HG02970 (cell line): ENCODE measurements at regions not wholly inside any gene's neighbourhood (a gene's known extent, or its start where the extent isn't known, plus 50 kb on each side); places are given as distances from the start of the nearest gene placed in this dataset.

Experiments used
- ATAC-seq: cut with Tn5 transposase; IDR thresholded peaks from one replicate; pipeline ENCODE4 v1.9.1; 2021; ENCODE audit warnings: mild to moderate bottlenecking, moderate library complexity, moderate number of reproducible peaks; ENCODE audit not compliant: unreplicated experiment, low FRiP score

DNA sequence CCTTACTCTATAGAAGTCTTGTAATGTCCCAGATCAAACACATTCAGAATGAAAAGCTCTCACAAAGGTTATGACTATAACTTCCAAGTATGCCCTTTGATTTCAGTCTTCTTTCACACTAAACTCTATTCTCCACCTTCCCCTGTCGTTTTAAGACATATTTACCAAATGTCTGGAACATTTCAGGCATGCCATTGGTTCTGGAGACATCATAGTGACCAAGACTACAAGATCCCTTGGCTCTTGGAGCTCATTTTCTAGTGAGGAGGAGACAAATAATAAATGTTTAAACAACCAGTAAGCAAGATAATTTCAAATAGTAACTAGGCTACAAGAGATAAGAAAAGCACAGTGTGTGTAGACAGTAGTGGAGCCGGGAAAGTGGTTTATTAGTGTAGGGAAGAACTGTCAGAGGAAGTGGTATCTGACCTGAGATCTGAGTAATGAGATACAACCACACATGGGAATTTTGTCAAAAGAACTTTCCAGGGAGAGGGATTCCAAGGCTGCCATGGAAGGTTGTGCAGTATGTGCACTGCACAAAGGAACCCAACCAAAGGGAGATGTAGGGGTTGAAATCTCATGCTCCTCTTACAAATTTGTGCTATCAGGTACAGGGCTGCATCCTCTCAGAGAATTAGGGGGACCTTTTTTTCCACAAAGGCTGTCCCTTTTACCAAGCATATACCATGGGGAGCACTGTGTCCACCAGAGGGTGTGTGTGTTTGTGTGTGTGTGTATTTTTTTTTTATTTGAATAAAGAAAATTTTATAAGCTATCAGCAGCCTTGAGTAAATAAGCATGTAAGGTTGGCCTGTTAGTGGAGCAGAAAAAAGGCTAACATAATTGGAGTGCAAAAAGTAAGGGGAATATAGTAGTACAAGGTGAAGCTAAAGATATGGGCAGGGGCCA, 1279.1 kb upstream of the WWC1 start:
- ATAC-seq = no peak

DNA sequence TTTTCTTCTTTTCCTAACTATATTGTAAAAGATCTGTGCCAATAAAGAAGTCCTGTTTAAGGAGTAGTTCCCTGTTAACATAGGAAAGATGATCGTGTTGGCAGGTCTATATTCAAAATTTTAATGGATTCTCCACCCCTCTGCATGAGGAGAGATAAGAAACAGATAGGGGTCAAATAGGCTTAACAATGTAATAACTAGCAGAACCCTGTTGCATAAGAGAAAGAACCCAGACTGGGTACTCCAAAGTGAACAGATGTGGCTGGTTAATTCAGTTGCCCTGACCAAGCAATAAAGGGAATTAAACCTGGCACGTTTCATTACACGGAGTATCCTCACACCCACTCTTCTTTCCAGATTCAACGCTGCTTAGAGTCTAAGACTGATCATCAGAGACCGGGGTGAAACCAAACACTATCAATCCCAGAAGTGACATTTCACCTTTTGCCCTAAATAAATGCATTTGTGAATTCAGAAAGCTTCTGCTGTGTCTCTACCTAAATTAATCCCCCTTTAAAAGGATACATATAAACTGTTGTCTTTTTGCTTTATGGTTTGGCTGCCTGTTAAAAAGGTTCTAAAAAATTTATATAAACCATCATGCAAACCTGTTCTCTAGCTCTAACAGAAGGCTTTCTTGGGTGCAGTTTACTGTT, 1276.9 kb upstream of the WWC1 start:
- ATAC-seq = no peak

- no peak for ATAC-seq
Measured at GRCh38 chr5:167020418-167020817, 1271.0 kb upstream of the WWC1 start.

- ATAC-seq = no peak
Measured at GRCh38 chr5:167029488-167029887, 1262.0 kb upstream of the WWC1 start.

DNA sequence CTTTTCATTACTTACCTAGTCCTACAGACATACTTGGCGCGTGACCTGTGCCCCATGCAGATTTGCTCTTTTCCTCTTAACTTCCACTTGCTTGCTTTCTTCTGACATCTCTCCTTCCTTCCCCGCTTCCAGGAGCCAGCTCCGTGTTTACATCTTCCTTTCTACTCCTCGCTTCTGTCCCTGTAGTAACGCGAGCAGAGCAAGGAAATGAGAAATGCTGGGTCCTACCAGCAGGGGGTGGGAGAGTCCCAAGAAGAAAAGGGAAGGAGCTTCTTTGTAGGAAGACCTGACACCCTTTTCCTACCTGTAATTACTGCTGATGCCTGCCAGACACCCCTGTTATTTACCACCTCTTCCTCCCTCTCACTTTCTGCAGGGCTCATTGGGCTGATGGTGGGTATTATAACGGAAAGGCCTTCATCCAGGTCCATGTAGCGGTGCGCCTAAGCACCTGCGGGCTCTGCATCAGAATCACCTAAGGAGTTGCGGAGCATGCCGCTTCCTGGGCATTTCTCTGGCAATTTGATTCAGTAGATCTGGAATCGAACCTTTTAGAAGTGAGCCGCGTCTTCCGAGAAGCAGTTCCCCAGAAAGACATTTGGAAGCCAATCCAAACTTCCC, 1260.8 kb upstream of the WWC1 start:
- ATAC-seq = no peak

GRCh38 chr5:167036585-167036984, 1254.9 kb upstream of the WWC1 start:
- no peak for ATAC-seq

- peak; percentile 65 for ATAC-seq
Measured at GRCh38 chr5:167049043-167049663, 1242.3 kb upstream of the WWC1 start.

- ATAC-seq = no peak
Measured at GRCh38 chr5:167049771-167050567, 1241.5 kb upstream of the WWC1 start.

DNA sequence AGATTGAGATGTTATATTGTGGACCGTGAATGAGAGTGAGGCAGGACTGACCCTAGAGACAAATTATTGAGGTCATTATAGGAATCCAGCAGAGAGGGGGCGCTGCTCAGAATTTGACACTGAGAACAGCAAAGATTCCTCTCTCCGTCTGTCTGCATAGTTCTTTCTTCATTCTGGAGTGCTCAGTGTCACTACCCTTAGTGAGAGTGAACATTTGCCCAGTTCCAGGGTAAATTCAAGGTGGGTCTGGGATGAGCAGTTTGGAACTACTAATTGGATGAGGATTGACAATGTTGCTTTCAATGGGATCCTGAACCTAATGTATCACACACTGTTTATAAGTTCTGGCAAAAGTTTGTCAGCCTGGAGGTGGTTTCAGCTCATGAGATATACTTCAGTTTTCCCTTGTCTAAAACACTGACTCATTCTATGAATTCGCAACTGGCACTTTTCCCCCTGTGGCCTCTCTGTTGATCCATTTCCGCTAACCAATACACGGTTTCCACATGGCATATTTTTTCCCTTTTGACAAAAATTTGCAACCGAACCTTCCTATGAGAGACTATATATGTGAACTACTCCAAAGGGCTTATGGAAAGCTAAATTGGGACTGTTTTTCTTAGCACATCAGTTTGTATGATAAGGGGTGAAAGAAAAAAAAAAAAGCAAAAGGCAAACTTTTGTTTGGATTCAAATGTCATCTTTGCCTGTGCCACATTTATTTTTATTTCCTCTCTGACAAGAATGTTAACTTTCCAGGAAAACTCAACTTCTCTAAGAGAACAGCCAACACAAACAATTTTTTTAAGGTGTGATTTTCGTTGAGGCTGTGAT, 1240.7 kb upstream of the WWC1 start:
- no peak for ATAC-seq

DNA sequence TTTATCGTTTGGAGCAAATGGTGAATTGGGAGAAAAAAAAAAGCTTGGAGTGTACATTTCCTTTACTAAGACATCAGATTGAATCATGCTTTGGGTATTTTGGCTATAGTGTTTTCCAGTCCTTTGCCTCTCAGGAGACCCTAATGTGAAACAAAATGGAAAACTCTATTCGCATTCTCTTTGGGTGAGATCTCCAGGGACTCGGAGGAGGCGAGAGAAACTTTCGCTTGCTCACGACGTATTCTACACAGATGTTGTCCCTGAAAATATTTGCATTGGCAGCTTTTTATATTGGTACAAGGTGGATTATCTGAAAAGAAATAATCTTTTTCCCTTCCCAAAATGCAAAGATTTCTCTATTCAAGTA, 1240.1 kb upstream of the WWC1 start:
- no peak for ATAC-seq

DNA sequence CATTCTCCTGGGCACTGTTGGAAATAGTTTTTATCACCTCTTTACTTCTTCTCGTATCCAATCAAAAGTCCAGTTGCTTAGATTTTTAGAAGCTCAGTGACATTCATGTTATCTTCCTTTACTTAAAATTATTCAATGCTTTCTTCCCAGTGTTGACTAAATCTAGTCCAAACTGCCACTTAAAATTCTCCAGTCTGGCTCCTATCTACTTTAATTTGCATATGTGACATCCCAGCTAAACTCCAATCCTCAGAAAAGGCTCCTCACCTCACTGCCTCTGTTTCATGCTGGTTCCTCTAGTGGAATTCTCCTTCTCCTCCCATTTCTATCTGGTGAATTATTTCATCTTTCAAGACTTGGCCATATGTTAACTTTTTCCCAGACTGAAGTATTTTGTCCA, 1238.7 kb upstream of the WWC1 start:
- no peak for ATAC-seq

DNA sequence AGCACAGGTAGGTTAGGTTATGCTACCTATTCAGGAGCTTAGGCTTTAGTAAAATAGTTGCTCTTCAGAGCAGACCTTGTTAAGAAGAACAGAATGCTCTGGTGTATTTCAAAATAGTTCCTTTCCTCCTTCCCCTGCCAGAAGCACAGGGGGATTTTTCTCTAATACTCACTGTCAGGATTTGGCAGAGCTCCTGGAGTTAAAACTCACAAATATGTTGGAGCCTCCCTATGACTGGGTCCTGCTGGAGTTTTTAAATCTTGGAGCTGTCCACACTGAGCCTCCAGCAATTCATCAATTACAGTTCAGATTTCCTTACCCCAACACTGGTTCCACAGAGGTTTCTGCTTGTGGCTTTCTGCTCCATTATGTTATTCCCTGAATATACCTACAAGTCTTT, 1233.8 kb upstream of the WWC1 start:
- ATAC-seq = no peak

DNA sequence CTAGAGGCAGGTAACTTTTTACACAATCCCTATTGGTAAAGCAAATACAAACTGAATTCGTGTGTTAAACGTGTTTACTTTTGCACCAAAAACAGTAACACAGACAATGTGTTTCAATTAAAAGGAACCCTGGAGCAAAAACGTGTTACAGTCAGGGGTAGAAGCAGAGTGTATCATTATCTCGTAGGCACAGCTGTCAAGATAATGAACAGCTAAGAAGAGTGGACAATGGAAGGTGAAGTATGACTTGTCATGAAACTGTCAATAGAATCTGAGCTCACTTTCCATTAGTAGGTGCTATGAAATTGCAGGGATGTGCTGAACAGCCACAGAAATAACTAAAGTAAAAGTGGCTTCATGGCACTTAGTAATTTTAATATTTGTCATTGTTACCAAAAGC, 1229.8 kb upstream of the WWC1 start:
- ATAC-seq = no peak

GRCh38 chr5:167063116-167063515, 1228.3 kb upstream of the WWC1 start:
- no peak for ATAC-seq

GRCh38 chr5:167063788-167064187, 1227.7 kb upstream of the WWC1 start:
- no peak for ATAC-seq

DNA sequence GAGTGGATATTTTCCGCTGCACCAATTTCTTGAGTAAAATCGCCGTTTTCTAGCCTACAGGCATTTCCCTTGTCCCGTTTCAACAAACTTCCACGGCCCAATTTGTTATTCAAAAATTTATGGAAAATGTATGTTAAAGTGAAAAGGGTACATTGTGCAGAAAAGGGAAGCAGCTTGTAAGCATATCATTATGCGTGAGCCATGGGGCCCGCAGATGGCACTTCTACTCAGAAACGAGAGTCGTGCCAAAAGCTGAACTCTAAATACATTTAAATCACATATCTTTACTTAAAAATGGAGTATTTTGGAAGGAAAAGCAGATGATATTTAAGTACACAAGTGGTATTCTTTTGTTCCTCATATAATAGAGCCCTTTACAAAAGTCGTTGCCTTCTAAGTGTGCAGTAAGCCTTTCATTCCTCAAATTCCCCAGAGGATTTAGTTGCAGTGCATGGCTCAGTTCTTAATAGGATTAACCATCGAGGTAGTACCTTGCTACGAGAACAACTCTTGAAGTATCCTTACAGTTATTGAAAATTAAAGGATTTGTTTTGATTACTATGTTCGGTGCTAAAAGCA, 1227.2 kb upstream of the WWC1 start:
- ATAC-seq = no peak

GRCh38 chr5:167065794-167066193, 1225.7 kb upstream of the WWC1 start:
- ATAC-seq = no peak

DNA sequence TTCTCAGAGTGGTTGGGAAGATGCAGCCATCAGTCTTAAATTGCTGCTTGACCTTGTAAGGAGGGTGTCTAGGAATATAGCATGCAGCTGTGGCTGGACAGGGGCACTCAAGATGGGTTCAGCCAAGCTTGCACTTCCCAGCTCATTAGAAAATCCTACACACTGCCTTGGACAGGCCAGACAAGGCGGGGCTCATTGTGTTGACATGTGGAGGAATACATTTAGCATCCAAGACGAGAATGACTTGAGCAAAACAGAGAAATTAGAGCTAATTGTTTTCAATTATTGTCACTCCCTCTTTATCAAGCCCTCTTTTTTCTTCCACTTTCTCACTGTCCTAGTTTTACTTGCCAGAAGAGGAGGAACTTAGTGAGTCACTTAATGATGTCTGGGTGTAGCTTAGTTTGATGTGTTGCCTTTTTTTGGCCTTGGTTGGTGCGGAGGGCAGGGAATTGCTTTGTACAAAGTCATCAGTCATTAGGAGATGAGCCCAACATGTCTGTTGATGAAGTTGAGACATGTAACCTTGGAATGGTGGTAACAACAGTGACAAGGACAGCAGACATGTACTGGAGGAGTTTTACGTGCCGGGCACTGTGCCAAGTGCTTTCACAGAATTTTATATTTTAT, 1219.3 kb upstream of the WWC1 start:
- no peak for ATAC-seq

DNA sequence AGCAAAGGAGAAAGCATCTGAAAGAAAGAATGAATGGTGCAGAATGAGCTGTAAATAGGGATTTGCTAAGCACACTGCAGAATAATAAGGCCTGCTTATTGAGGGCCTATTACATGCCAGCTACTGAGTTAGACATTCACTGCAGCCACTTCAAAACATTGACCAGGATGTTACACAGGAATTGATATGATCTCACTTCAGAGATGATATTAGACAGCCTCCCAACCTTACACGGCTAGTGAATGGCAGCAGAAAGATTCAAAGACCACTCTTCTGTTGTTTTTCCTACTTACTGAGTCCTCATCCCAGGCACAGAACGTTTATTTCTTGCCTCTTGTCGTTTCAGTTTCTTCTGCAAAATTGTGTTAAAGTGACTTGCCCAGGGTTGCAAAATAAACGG, 1209.9 kb upstream of the WWC1 start:
- no peak for ATAC-seq
